ENCODE measurements at regions not wholly inside any gene's neighbourhood (a gene's known extent, or its start where the extent isn't known, plus 50 kb on each side); places are given as distances from the start of the nearest gene placed in this dataset.
"Not testable (repeated sequence)": the region's sequence is repeated elsewhere in the genome, so short reads cannot be mapped to it uniquely, and the experiment has no call there.

DNA sequence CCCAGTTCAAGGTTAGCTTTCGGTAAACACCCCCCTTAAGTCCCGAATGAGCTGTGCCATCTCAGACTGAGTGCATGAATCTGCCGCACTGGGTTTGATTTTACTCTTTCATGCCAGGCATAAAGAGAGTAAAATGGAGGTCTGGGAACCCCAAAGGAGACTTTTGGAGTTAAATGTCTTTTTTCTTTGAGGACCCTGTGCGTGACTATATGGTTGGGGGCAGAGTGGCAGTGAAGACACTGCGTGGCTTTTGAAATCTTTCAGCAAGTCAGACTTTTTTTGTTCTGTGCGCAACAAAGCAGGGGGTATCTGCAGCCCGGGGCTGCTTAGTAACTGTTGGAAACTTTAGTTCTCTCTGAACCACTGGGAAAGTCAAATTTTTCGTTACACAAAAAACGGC, 392.9 kb upstream of the SALL1 start:
- DNase-seq (ENCODE audit: low spot score), result no peak

DNA sequence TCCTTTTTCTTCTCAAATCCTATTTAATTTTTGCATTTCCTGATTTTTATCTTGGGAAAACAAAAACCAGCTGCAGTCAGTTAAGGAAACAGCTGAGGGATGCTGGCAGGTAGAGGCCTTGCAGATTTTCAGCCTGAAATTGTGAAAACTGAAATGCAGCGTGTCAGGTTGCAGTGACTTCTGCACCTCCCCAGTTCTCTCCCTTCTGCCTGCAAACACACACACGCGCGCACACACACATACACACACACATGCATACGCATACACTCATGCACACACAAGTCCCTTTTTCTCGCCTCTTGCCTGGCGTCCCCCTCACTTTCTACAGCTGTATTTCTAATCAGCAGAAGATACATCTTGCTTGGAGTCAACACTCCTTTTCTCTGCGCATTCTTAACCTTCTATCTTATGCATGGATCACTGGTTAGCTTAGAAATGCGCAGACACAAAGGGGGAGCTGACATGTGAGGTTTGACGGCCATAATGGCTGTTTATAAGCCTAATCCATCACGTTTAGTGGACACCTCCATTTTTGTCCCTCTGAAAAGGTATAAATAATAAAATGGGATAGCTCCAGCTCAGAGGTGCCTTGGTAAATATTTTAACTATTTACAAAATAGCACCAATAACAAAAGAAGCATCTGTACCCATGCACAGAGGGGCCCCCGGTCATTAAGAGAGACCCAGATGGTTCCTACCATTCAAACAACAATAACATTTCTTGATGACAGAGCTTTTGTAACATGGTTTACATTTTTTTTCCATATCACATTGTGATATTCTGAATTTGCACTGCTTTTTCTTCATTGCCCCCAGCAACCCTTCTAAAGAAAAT, 392.1 kb upstream of the SALL1 start:
- no peak for DNase-seq (ENCODE audit: low spot score)

DNA sequence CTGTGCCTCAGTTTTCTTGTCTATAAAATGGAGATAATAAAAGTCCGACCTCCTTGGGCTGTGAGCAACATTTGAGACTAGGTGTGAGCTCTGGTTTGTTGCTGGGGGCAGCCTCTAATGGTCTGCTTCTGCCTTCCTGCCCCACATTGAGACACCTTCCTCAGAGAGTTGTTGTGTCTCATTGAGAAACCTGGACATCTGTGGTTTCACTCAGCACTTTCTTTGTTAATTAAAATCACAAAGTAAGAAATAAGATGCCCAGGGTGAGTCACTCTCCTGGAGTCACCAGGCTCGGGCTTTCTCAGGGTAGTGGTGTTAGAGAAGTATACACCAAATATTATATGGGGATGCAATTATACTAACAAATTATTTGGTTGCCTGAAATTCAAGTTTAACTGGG, 389.2 kb upstream of the SALL1 start:
- peak; percentile 79 for DNase-seq (ENCODE audit: low spot score)

DNA sequence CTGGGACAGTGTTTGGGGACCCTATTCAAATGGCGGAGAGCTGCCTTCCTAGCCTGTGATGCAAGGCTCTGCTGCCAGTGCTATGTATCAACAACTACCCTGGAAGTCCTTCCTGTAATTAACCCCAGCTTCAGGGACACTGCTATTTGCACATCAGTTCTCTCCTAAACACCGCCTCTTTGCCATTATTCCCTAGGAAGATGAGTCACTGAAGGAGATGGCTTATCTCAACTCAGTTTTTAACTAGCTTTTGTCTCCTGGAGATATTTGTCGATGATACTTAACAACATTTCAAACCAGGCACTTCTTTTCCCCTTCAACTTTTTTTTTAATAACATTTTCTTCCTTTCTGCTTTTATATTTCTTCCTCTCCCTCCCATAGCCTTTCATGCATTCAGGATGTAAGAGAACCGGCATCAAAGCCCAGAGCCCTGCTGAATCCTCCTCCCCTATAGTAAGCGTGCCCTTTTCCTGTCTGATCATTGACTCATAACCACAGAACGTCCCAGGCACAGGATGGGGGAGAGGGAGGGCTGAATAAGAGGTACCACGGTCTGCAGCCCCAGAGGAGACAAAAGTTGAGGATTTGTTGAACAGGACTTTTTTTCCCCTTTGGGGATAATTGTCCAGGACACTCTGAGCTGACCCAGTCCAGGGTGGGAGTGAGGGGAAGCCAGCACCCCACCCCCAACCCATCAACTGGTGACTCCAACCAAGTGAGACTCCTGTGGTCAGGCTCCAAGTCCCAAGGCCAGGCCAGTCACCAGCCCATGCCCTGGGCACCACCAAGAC, 387.8 kb upstream of the SALL1 start:
- peak; percentile 96 for DNase-seq (ENCODE audit: low spot score)

DNA sequence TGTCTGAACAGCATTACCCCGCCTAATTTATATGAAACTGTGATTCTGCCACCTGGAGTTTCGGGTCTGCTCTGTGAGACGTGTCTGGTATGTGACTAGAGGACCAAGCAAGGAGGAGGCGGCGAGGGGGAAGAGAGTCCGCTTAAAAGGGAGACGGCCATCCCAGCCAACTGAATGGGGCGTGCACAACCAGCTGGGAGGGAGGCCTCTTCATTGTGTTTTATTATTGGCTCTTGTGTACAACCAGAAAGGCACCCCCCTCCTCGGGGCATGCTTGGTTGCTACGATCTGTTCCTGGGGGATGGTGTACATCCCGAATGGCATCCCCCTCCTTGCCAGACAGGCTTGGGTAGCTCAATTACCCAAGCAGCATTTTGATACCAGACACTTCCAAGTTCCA, 384.5 kb upstream of the SALL1 start:
- DNase-seq (ENCODE audit: low spot score), result no peak

GRCh38 chr16:51532551-51532950, 381.5 kb upstream of the SALL1 start:
- no peak for DNase-seq (ENCODE audit: low spot score)

DNA sequence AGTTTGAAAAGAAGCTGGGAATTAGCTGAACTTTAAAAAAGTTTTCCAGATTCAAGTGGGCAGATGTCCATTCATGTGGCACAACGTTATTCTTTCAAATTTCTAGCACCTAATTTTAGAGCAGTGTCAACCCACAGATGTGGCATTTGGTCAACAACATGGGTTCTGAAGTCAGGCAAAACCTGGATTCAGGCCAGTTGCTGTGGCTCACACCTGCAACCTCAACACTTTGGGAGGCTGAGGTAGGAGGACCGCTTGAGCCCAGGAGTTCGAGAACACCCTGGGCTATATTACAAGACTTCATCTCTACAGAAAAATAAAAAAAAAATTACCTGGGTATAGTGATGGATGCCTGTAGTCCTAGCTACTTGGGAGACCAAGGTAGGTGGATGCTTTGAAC, 380.2 kb upstream of the SALL1 start:
- DNase-seq (ENCODE audit: low spot score), result no peak

GRCh38 chr16:51527349-51527748, 376.3 kb upstream of the SALL1 start:
- no peak for DNase-seq (ENCODE audit: low spot score)

GRCh38 chr16:51526621-51527020, 375.6 kb upstream of the SALL1 start:
- DNase-seq (ENCODE audit: low spot score), result no peak

- DNase-seq (ENCODE audit: low spot score), result peak; percentile 90
These were observed 373.7 kb upstream of the SALL1 start for GRCh38 chr16:51524555-51525373.

GRCh38 chr16:51524070-51524469, 373.0 kb upstream of the SALL1 start:
- no peak for DNase-seq (ENCODE audit: low spot score)

DNA sequence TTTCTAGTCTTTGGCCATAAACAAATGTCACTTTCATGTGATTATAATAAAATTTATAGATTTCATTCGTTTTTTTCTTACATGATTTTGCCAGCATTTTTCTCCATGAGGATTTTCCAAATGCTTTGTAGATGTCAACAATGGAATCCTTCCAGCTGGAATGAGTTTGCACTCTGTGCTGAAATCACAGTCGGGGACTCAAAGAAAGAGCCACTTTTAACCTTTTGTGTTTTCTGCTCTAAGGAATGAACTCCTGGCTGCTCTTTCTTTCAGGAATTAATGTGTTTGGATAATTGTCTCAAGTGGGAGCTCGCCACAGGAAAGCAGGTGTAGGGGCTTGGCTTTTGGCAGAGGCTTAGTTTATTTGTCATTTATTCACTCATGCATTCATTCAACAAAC, 372.3 kb upstream of the SALL1 start:
- DNase-seq (ENCODE audit: low spot score), result peak; percentile 34

DNA sequence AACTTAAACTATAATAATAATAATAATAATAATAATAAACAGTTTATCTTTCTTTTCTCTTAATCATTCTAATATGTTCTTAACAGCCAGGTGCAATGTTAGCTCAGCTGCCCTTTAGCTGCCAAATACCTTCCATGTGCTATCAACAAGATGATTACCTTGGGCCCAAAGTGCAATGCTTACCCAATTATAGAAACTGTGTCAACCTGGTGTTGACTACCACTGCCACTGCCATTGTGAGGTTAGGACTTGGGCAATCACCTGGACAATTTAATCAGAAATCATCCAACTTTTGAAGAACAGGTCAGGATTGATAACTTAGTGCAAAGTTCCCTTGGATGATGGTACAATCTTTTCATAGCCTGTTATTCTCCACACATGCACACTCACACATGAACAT, 371.8 kb upstream of the SALL1 start:
- DNase-seq (ENCODE audit: low spot score), result no peak

- not testable (repeated sequence) for DNase-seq (ENCODE audit: low spot score)
These were observed 365.9 kb upstream of the SALL1 start for GRCh38 chr16:51516960-51517359.

- no peak for DNase-seq (ENCODE audit: low spot score)
These were observed 359.3 kb upstream of the SALL1 start for GRCh38 chr16:51510416-51510815.

DNA sequence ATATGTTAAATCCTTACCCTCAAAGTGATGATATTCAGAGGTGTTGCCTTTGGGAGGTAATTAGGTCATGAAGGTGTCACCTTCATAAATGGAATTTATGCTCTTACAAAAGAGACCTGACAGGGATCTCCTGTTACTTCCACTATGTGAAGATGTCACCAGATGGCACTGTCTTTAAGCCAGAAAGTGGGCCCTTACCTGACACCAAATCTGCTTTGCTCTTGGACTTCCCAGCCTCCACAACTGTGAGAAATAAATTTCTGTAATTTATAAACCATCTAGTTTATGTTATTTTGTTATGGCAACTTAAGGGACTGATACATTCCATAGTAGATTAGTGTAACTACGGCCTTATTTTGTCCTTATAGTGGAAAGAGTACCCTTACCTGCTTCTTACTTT, 358.3 kb upstream of the SALL1 start:
- DNase-seq (ENCODE audit: low spot score), result no peak

DNA sequence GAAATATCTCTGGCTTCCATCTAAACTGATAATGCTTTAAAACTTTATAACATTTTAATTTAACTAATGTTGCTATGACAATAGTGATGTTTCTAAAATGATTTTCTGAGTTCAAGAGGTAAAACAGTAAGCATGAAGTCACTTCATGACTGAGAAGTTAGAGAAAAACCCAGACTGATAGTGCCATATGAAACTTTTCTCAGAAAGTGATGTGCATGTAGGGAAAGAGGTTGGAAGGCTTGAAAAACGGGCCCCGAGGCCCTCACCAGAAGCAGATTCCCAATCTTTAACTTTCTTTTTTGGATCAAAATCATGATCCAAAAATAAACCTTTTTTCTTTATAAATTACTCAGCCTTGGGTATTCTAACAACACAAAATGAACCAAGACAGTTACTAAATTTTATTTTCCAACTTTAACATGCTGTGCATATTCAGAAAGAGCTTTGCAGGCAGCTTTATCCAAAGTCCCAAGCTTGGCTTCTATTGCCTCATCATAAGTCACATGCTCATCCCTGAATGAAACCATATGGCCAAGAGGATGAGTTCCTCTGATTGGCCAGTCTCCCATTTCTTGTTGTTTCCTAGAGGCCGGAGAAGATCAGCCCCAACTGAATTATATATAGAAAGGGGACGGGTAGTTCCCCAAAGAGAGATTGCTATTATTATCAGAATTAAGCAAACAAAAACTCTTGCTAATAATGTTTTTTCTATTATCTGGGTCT, 357.6 kb upstream of the SALL1 start:
- DNase-seq (ENCODE audit: low spot score), result no peak

DNA sequence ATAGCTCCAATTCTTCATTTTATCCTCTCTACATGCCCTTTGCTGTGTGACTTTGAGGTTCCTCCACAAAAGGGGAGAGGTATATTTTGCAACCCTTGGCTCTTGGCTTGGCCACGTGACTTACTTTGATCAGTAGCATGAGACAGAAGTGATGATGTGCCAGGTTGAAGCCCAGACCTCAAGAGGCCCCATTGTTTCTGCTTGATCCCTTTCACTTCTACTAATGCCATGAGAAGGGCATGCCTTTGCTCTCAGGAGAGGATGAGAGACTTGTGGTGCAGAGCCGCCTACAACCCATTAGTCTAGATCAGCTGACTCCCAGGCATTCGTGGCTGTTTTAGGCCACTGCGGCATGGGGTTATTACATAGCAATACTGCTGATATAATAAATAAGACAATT, 356.2 kb upstream of the SALL1 start:
- no peak for DNase-seq (ENCODE audit: low spot score)

DNA sequence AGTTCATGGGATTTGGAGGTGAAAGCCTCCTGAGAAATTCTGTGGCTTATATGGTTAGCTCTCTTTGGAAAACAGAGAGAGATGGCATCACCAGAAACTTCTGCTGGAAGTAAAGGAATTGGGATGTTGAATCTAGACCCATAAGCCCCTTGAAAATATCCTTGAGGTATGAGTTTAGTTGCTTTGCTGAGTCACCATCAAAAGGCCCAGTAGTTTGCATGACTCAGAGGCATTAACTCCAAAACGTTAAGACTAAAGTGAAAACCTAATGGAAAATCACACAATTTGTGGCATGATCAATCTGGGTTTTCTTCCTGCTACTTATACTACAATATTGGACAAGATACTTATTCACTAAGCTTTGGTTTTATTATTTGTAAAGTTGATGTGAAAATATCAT, 349.2 kb upstream of the SALL1 start:
- DNase-seq (ENCODE audit: low spot score), result peak; percentile 58

- DNase-seq (ENCODE audit: low spot score), result no peak
These were observed 346.6 kb upstream of the SALL1 start for GRCh38 chr16:51497541-51498211.

- DNase-seq (ENCODE audit: low spot score), result no peak
These were observed 339.8 kb upstream of the SALL1 start for GRCh38 chr16:51490866-51491265.

Measured in A172 (cell line).